ENCODE measurements at regions not wholly inside any gene's neighbourhood (a gene's known extent, or its start where the extent isn't known, plus 50 kb on each side); places are given as distances from the start of the nearest gene placed in this dataset.
A peak's percentile ranks its signal among the peaks of the same experiment; 100 is the strongest.

DNA sequence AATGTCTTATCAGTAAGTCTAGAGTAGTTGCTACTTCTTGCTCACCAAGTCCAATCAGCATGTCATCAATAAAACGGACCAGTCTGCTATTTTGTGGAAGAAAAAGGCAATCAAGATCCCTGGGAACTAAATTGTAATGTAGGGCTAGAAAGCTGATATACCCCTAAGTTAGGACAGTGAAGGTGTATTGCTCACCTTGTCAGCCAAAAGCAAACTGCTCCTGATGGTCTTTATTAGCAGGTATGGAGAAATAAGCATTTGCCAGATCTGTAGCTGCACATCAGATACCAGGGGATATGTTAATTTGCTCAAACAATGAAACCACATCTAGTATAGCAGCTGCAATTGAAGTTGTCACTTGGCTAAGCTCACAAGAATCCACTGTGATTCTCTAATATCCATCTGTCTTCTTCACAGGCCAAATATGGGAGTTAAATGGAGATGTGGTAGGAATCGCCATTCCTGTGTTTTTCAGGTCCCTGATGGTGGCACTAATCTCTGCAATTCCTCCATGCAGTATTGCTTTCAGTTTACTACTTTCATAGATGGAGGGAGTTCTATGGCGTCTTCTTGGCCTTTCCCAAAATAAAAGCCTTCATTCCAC is 75.0 kb downstream of the TMEM237 start:
- no peak overlapping the region for H3K4me3 ChIP-seq (ENCODE audit: control insufficient read depth, low read depth, low read length)
- DNase-seq (ENCODE audit: low read depth), result no peak
- no peak for TF ChIP-seq CTCF (conservative IDR thresholded peaks at IDR 0.05; ENCODE audit: control insufficient read depth, insufficient read depth, low read depth, low read length)

GRCh38 chr2:201559067-201559710 is 84.1 kb downstream of the TMEM237 start:
- no peak for DNase-seq (ENCODE audit: low read depth)
- no peak for TF ChIP-seq CTCF (conservative IDR thresholded peaks at IDR 0.05; ENCODE audit: control insufficient read depth, insufficient read depth, low read depth, low read length)
- no peak overlapping the region for H3K4me3 ChIP-seq (ENCODE audit: control insufficient read depth, low read depth, low read length)

DNA sequence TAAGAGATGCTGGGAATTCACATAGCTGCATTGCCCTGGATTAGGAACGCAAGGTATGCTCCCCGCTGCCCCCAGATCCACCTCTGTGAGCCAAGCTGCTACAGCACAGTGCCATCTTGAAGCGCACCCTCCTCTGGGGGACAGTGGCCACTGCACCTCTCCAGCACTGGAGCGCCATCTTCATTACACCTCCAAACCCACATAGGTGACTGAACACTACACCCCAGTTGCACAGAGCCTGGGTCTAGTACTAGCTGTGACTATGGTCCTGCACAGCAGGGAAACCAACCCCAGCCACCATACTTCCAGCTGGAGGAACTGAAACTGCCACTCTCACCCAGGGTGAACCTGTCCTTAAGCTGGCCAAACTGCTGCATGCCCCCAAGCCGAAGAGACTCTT is 84.6 kb downstream of the TMEM237 start:
- no peak for TF ChIP-seq CTCF (conservative IDR thresholded peaks at IDR 0.05; ENCODE audit: control insufficient read depth, insufficient read depth, low read depth, low read length)
- DNase-seq (ENCODE audit: low read depth), result no peak
- H3K4me3 ChIP-seq (ENCODE audit: control insufficient read depth, low read depth, low read length), result no peak overlapping the region

GRCh38 chr2:201558232-201558631 is 85.1 kb downstream of the TMEM237 start:
- no peak for TF ChIP-seq CTCF (conservative IDR thresholded peaks at IDR 0.05; ENCODE audit: control insufficient read depth, insufficient read depth, low read depth, low read length)
- no peak overlapping the region for H3K4me3 ChIP-seq (ENCODE audit: control insufficient read depth, low read depth, low read length)
- DNase-seq (ENCODE audit: low read depth), result no peak

- no peak for DNase-seq (ENCODE audit: low read depth)
- H3K4me3 ChIP-seq (ENCODE audit: control insufficient read depth, low read depth, low read length), result no peak overlapping the region
- no peak for TF ChIP-seq CTCF (conservative IDR thresholded peaks at IDR 0.05; ENCODE audit: control insufficient read depth, insufficient read depth, low read depth, low read length)
These were observed 91.4 kb downstream of the TMEM237 start for GRCh38 chr2:201551901-201552300.

- peak; percentile 63 for DNase-seq (ENCODE audit: low read depth)
- TF ChIP-seq CTCF (conservative IDR thresholded peaks at IDR 0.05; ENCODE audit: control insufficient read depth, insufficient read depth, low read depth, low read length), result no peak
- H3K4me3 ChIP-seq (ENCODE audit: control insufficient read depth, low read depth, low read length), result no peak overlapping the region
These were observed 95.0 kb downstream of the STRADB start for GRCh38 chr2:201546576-201546975.
